ENCODE measurements at regions not wholly inside any gene's neighbourhood (a gene's known extent, or its start where the extent isn't known, plus 50 kb on each side); places are given as distances from the start of the nearest gene placed in this dataset.

- Histone ChIP-seq H3K4me1 (peaks cover 56 to 75% (median 69%) of the 10 kb centered on the region in 10 experiments), H3K9ac (peak overlapping the region in 3 of 11 experiments; percentile 34 to 69 (median 36); a peak in 4 of 22 replicates), H3K27ac (peak overlapping the region in 8 of 11 experiments; percentile 27 to 82 (median 62); a peak in 15 of 22 replicates)
These were observed 169.0 kb upstream of the BCL6 start for GRCh38 chr3:187914231-187914630.

GRCh38 chr3:187916072-187916471 is 170.8 kb upstream of the BCL6 start:
- Histone ChIP-seq H3K27ac (peak overlapping the region in 9 of 11 experiments; percentile 1 to 82 (median 49); a peak in 11 of 22 replicates), H3K4me1 (peaks cover 64 to 82% (median 80%) of the 10 kb centered on the region in 10 experiments), H3K4me2 (peak overlapping the region; percentile 56 to 93 (median 77); a peak in 20 of 22 replicates), H3K27me3 (no peaks in the 10 kb centered on the region), H3K9ac (peak overlapping the region in 5 of 11 experiments; percentile 8 to 69 (median 25); a peak in 7 of 22 replicates), H4K20me1 (no peaks in the 10 kb centered on the region), H3K9me3 (replicated peaks in 1 of 11) (peaks cover 0 to 15% (median 7%) of the 10 kb centered on the region in 11 experiments; a peak in 10 of 22 replicates), H3K4me3 (no peak overlapping the region), H3K36me3 (no peaks in the 10 kb centered on the region)
- TF ChIP-seq Cebpa-rat (IDR thresholded peaks at IDR 0.05), result no peak

More at GRCh38 chr3:187914231-187914630, 169.0 kb upstream of the BCL6 start:
- H3K4me3 ChIP-seq, result no peak overlapping the region
- no peaks in the 10 kb centered on the region for H3K27me3 ChIP-seq
- no peak for TF ChIP-seq Cebpa-rat (IDR thresholded peaks at IDR 0.05)
- H3K36me3 ChIP-seq, result no peaks in the 10 kb centered on the region
- no peaks in the 10 kb centered on the region for H4K20me1 ChIP-seq
- H3K9me3 ChIP-seq (replicated peaks in 1 of 11), result peaks cover 0 to 23% (median 8%) of the 10 kb centered on the region in 11 experiments; a peak in 10 of 22 replicates
- peak overlapping the region; percentile 56 to 93 (median 77); a peak in 21 of 22 replicates for H3K4me2 ChIP-seq

- Histone ChIP-seq H3K27me3 (no peaks in the 10 kb centered on the region), H3K4me3 (no peak overlapping the region), H4K20me1 (no peaks in the 10 kb centered on the region), H3K9me3 (replicated peaks in 1 of 11) (peaks cover 0 to 13% (median 8%) of the 10 kb centered on the region in 11 experiments; a peak in 10 of 22 replicates), H3K4me2 (peak overlapping the region; percentile 78 to 93 (median 82)), H3K36me3 (no peaks in the 10 kb centered on the region), H3K9ac (peak overlapping the region in 9 of 11 experiments; percentile 32 to 70 (median 65); a peak in 16 of 22 replicates), H3K4me1 (peaks cover 72 to 91% (median 88%) of the 10 kb centered on the region in 10 experiments), H3K27ac (peak overlapping the region in 10 of 11 experiments; percentile 66 to 79 (median 77); a peak in 20 of 22 replicates)
- no peak for TF ChIP-seq Cebpa-rat (IDR thresholded peaks at IDR 0.05)
These were observed 172.9 kb upstream of the BCL6 start for GRCh38 chr3:187918081-187918644.

GRCh38 chr3:187919048-187919447 is 173.8 kb upstream of the BCL6 start:
- Histone ChIP-seq H3K9ac (peak overlapping the region in 10 of 11 experiments; percentile 32 to 70 (median 64); a peak in 19 of 22 replicates), H3K9me3 (replicated peaks in 1 of 11) (peaks cover 7 to 21% (median 15%) of the 10 kb centered on the region in 11 experiments), H4K20me1 (no peaks in the 10 kb centered on the region), H3K36me3 (peaks cover 0 to under 1% (median 0%) of the 10 kb centered on the region in 11 experiments; a peak in 2 of 22 replicates), H3K27me3 (no peaks in the 10 kb centered on the region), H3K4me1 (peaks cover 72 to 82% (median 80%) of the 10 kb centered on the region in 10 experiments), H3K4me2 (peak overlapping the region; percentile 78 to 93 (median 82)), H3K27ac (peak overlapping the region in 10 of 11 experiments; percentile 66 to 79 (median 77); a peak in 21 of 22 replicates), H3K4me3 (peak overlapping the region; percentile 2 to 44 (median 24); a peak in 14 of 20 replicates)
- no peak for TF ChIP-seq Cebpa-rat (IDR thresholded peaks at IDR 0.05)

GRCh38 chr3:187919544-187919943 is 174.3 kb upstream of the BCL6 start:
- peaks cover 67 to 77% (median 75%) of the 10 kb centered on the region in 10 experiments for H3K4me1 ChIP-seq
- peak overlapping the region in 10 of 11 experiments; percentile 66 to 79 (median 77); a peak in 21 of 22 replicates for H3K27ac ChIP-seq
- no peaks in the 10 kb centered on the region for H3K27me3 ChIP-seq
- peak overlapping the region in 10 of 11 experiments; percentile 3 to 70 (median 64); a peak in 16 of 22 replicates for H3K9ac ChIP-seq
- H3K9me3 ChIP-seq (replicated peaks in 1 of 11), result peaks cover 12 to 26% (median 20%) of the 10 kb centered on the region in 11 experiments
- H3K4me3 ChIP-seq, result peak overlapping the region in 7 of 10 experiments; percentile 3 to 44 (median 29); a peak in 11 of 20 replicates
- peak overlapping the region; percentile 78 to 93 (median 82) for H3K4me2 ChIP-seq
- no peak for TF ChIP-seq Cebpa-rat (IDR thresholded peaks at IDR 0.05)
- peaks cover 0 to 4% (median 0%) of the 10 kb centered on the region in 11 experiments; a peak in 2 of 22 replicates for H3K36me3 ChIP-seq
- no peaks in the 10 kb centered on the region for H4K20me1 ChIP-seq

- H3K4me3 ChIP-seq, result no peak overlapping the region
- peaks cover 0 to 7% (median 0%) of the 10 kb centered on the region in 11 experiments; a peak in 2 of 22 replicates for H3K36me3 ChIP-seq
- H3K4me1 ChIP-seq, result peaks cover 63 to 73% (median 70%) of the 10 kb centered on the region in 10 experiments
- TF ChIP-seq Cebpa-rat (IDR thresholded peaks at IDR 0.05), result 0 out of 22 replicates have a peak, but pooled peaks of 1 of the 11 experiments have one; percentile 8
- H3K27ac ChIP-seq, result peak overlapping the region in 10 of 11 experiments; percentile 66 to 79 (median 77); a peak in 17 of 22 replicates
- H3K4me2 ChIP-seq, result peak overlapping the region; percentile 78 to 93 (median 82)
- H3K9me3 ChIP-seq (replicated peaks in 1 of 11), result peaks cover 17 to 31% (median 25%) of the 10 kb centered on the region in 11 experiments
- no peaks in the 10 kb centered on the region for H4K20me1 ChIP-seq
- H3K9ac ChIP-seq, result peak overlapping the region in 3 of 11 experiments; percentile 62 to 65 (median 64); a peak in 4 of 22 replicates
- no peaks in the 10 kb centered on the region for H3K27me3 ChIP-seq
These were observed 174.8 kb upstream of the BCL6 start for GRCh38 chr3:187920030-187920429.

GRCh38 chr3:187920913-187921312 is 175.6 kb upstream of the BCL6 start:
- peak overlapping the region; percentile 42 to 93 (median 79) for H3K4me2 ChIP-seq
- H3K36me3 ChIP-seq, result peaks cover 0 to 7% (median 0%) of the 10 kb centered on the region in 11 experiments; a peak in 2 of 22 replicates
- H3K4me3 ChIP-seq, result no peak overlapping the region
- H3K4me1 ChIP-seq, result peaks cover 54 to 64% (median 61%) of the 10 kb centered on the region in 10 experiments
- no peak overlapping the region for H3K9ac ChIP-seq
- H3K9me3 ChIP-seq (replicated peaks in 1 of 11), result peaks cover 22 to 40% (median 34%) of the 10 kb centered on the region in 11 experiments
- peak overlapping the region in 1 of 11 experiments; percentile 5; a peak in 2 of 22 replicates for H3K27ac ChIP-seq
- H4K20me1 ChIP-seq, result no peaks in the 10 kb centered on the region
- no peaks in the 10 kb centered on the region for H3K27me3 ChIP-seq
- TF ChIP-seq Cebpa-rat (IDR thresholded peaks at IDR 0.05), result no peak

- H3K9ac ChIP-seq, result no peak overlapping the region
- H3K27me3 ChIP-seq, result no peaks in the 10 kb centered on the region
- peaks cover 52 to 58% (median 56%) of the 10 kb centered on the region in 10 experiments for H3K4me1 ChIP-seq
- H3K9me3 ChIP-seq (replicated peaks in 1 of 11), result peaks cover 22 to 42% (median 33%) of the 10 kb centered on the region in 11 experiments
- no peaks in the 10 kb centered on the region for H4K20me1 ChIP-seq
- no peak for TF ChIP-seq Cebpa-rat (IDR thresholded peaks at IDR 0.05)
- H3K36me3 ChIP-seq, result peaks cover 0 to 7% (median 0%) of the 10 kb centered on the region in 11 experiments; a peak in 2 of 22 replicates
- peak overlapping the region; percentile 42 to 93 (median 79); a peak in 21 of 22 replicates for H3K4me2 ChIP-seq
- H3K4me3 ChIP-seq, result no peak overlapping the region
- peak overlapping the region in 2 of 11 experiments; percentile 5 to 32; a peak in 3 of 22 replicates for H3K27ac ChIP-seq
These were observed 176.3 kb upstream of the BCL6 start for GRCh38 chr3:187921391-187922074.
